Gastroesophageal sphincter (tissue), 3 donors: ENCODE measurements at regions not wholly inside any gene's neighbourhood (a gene's known extent, or its start where the extent isn't known, plus 50 kb on each side); places are given as distances from the start of the nearest gene placed in this dataset.

Experiments used
- EP300 ChIP-seq: sonication (generic); formaldehyde crosslinking; IDR thresholded peaks from one replicate; pipeline ENCODE4 v1.6.1; 2017; ENCODE audit warnings: antibody characterized with exemption, mild to moderate bottlenecking
- POLR2A ChIP-seq, 2 donors: fragments of 450-650 bp; IDR thresholded peaks; one replicate each; pipeline ENCODE4 v1.6.1; 2017; ENCODE audit warnings: antibody characterized with exemption in 2 of 2, mild to moderate bottlenecking in 2 of 2, moderate library complexity in 1 of 2
- POLR2AphosphoS5 ChIP-seq: sonication (generic); formaldehyde crosslinking; IDR thresholded peaks from one replicate; pipeline ENCODE4 v1.6.1; 2017; ENCODE audit warnings: antibody characterized with exemption
- TF ChIP-seq, protein P1 (sequence below), 4 experiments: fragments of 200-600 bp in 2 of 4; fragments of 450-650 bp in 2 of 4; sonication (generic) in 1 of 4; IDR thresholded peaks; one replicate each; pipeline ENCODE4 v1.5.1; 2017 to 2019; ENCODE audit warnings: antibody characterized with exemption in 4 of 4, mild to moderate bottlenecking in 2 of 4, moderate library complexity in 2 of 4

DNA sequence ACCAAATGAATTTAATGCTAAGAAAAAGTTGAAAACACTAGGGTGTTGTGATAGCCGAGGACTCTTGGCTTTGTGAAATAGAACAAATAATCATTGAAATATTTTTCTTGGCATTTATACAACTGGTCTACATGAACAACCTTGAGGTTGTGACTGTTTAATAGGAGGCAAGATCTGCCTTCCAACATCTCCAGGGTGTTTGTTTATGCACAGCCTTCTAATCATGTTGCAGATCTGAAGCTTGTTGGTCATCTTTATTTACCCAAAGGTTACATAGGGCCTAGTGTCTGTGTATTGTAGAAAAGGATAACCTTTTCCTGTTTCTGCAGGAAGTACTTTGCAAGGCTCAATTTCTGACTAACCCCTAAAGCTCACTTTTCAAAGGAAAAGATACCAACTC lies 65.2 kb upstream of the RANBP3L start:
- TF ChIP-seq, protein P1, sequence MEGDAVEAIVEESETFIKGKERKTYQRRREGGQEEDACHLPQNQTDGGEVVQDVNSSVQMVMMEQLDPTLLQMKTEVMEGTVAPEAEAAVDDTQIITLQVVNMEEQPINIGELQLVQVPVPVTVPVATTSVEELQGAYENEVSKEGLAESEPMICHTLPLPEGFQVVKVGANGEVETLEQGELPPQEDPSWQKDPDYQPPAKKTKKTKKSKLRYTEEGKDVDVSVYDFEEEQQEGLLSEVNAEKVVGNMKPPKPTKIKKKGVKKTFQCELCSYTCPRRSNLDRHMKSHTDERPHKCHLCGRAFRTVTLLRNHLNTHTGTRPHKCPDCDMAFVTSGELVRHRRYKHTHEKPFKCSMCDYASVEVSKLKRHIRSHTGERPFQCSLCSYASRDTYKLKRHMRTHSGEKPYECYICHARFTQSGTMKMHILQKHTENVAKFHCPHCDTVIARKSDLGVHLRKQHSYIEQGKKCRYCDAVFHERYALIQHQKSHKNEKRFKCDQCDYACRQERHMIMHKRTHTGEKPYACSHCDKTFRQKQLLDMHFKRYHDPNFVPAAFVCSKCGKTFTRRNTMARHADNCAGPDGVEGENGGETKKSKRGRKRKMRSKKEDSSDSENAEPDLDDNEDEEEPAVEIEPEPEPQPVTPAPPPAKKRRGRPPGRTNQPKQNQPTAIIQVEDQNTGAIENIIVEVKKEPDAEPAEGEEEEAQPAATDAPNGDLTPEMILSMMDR (IDR thresholded peaks at IDR 0.05), result no peak
- TF ChIP-seq POLR2A (IDR thresholded peaks at IDR 0.05) (no peak), EP300 (no peak), POLR2AphosphoS5 (no peak)
